Endothelial cell of umbilical vein (primary cell): ENCODE measurements at regions not wholly inside any gene's neighbourhood (a gene's known extent, or its start where the extent isn't known, plus 50 kb on each side); places are given as distances from the start of the nearest gene placed in this dataset.

Source experiments
- BruUV-seq: library from RNA; stranded (reverse); fragments of 400-500 nt; replicated peaks from 2 replicates; lab custom pipeline; 2021; lab: Mats Ljungman, UMichigan
- CTCF ChIA-PET: fragments of 300-600, 350-600 bp; sonication (Branson Sonifier 250); formaldehyde crosslinking; loops from one replicate; lab custom pipeline; 2021; ENCODE audit warnings: antibody characterized with exemption, inconsistent platforms; lab: Charles Lee
- POLR2A ChIA-PET: fragments of 300-600, 350-600 bp; sonication (Branson Sonifier 250); formaldehyde crosslinking; loops from one replicate; lab custom pipeline; 2021; ENCODE audit warnings: antibody characterized with exemption, inconsistent platforms; lab: Charles Lee
- DNase-seq: peaks from one replicate; pipeline ENCODE4 v3.0.0-alpha.2; 2011; ENCODE audit warnings: low read depth, low spot score
- FAIRE-seq: peaks from 2 replicates; lab custom pipeline; 2011; peaks lifted over from hg19 to GRCh38; lab: Jason Lieb, UNC
- H2AFZ ChIP-seq: 2 replicates; pipeline ENCODE4 v1.6.0; 2012; ENCODE audit warnings: low read depth, low read length, control low read depth, inconsistent platforms
- H3K27ac ChIP-seq: 2 replicates; pipeline ENCODE4 v1.5.1; 2011; ENCODE audit warnings: low read depth, mild to moderate bottlenecking, control low read depth, low read length, moderate library complexity; ENCODE audit not compliant: insufficient read depth
- H3K27me3 ChIP-seq, 2 experiments: 2 replicates each; pipeline versions ENCODE4 v1.6.0 to v1.6.1; 2011; ENCODE audit warnings: low read length in 2 of 2, mixed read lengths in 1 of 2; ENCODE audit not compliant: control insufficient read depth in 2 of 2, insufficient read depth in 2 of 2
- H3K36me3 ChIP-seq, 2 experiments: 2 replicates in 1 of 2; 3 replicates in 1 of 2; pipeline ENCODE4 v1.5.1; 2011; ENCODE audit warnings: low read length in 2 of 2, mild to moderate bottlenecking in 1 of 2, moderate library complexity in 1 of 2; ENCODE audit not compliant: control insufficient read depth in 2 of 2, insufficient read depth in 2 of 2; ENCODE audit errors: extremely low read depth in 1 of 2
- H3K4me1 ChIP-seq: 3 replicates; pipeline ENCODE4 v1.5.1; 2011; ENCODE audit warnings: mild to moderate bottlenecking, low read length; ENCODE audit not compliant: control insufficient read depth, insufficient read depth; ENCODE audit errors: extremely low read depth
- H3K4me2 ChIP-seq: 2 replicates; pipeline ENCODE4 v1.6.1; 2011; ENCODE audit warnings: low read length, control low read depth, mixed read lengths; ENCODE audit not compliant: insufficient read depth
- H3K4me3 ChIP-seq, 3 experiments: fragments of 200-600 bp in 1 of 3; sonication (generic), shearing (Covaris generic) in 1 of 3; replicated peaks in 1 of 3; 2 replicates each; pipeline ENCODE4 v1.5.1; 2011 to 2016; ENCODE audit warnings: control low read depth in 3 of 3, low read length in 3 of 3, mild to moderate bottlenecking in 2 of 3, inconsistent platforms in 1 of 3, low read depth in 1 of 3, moderate library complexity in 1 of 3; ENCODE audit not compliant: insufficient read depth in 1 of 3
- H3K79me2 ChIP-seq: 2 replicates; pipeline ENCODE4 v1.6.0; 2012; ENCODE audit warnings: low read length, inconsistent platforms; ENCODE audit not compliant: control insufficient read depth, insufficient read depth
- H3K9ac ChIP-seq: replicated peaks from 2 replicates; pipeline ENCODE3; 2011; ENCODE audit warnings: low read length, control low read depth; ENCODE audit not compliant: insufficient read depth; ENCODE audit errors: extremely low read depth
- H3K9me1 ChIP-seq: replicated peaks from 3 replicates; pipeline ENCODE4 v1.6.0; 2011; ENCODE audit warnings: mild to moderate bottlenecking, low read length; ENCODE audit not compliant: control insufficient read depth, insufficient read depth; ENCODE audit errors: extremely low read depth
- H3K9me3 ChIP-seq: replicated peaks from 2 replicates; pipeline ENCODE4 v1.5.1; 2012; ENCODE audit warnings: low read length, inconsistent platforms; ENCODE audit not compliant: control insufficient read depth, insufficient read depth
- H4K20me1 ChIP-seq: replicated peaks from 2 replicates; pipeline ENCODE3; 2011; ENCODE audit warnings: mild to moderate bottlenecking, low read length; ENCODE audit not compliant: control insufficient read depth, insufficient read depth; ENCODE audit errors: extremely low read depth
- FOS ChIP-seq: IDR thresholded peaks from 2 replicates; pipeline ENCODE4 v1.6.1; 2011; ENCODE audit warnings: mild to moderate bottlenecking, low read length, moderate library complexity, borderline replicate concordance; ENCODE audit not compliant: insufficient read depth
- GATA2 ChIP-seq: IDR thresholded peaks from 2 replicates; pipeline ENCODE4 v1.7.0; 2011; ENCODE audit warnings: low read depth, mild to moderate bottlenecking, moderate library complexity, mixed read lengths, low read length; ENCODE audit not compliant: insufficient read length, insufficient read depth
- JUN ChIP-seq: IDR thresholded peaks from 2 replicates; pipeline ENCODE4 v1.6.1; 2011; ENCODE audit warnings: borderline replicate concordance, low read depth; ENCODE audit not compliant: insufficient read length, insufficient read depth
- POLR2A ChIP-seq: IDR thresholded peaks from 2 replicates; pipeline ENCODE4 v1.6.1; 2012; ENCODE audit warnings: low read depth, mild to moderate bottlenecking, control low read depth, low read length
- dilution Hi-C: fragments of 300-500 bp; cut with MboI; formaldehyde crosslinking; loops from one replicate; pipeline ENCODE4 v1.15.0; 2019; ENCODE audit warnings: low sequenced_read_pairs; ENCODE audit not compliant: extremely low pct_ligation_motif_present
- intact Hi-C: fragments of 100-400 bp; cut with micrococcal nuclease; formaldehyde crosslinking; loops from one replicate; pipeline ENCODE4 v1.10.0; 2022
- TF ChIP-seq, protein P1 (sequence below): IDR thresholded peaks from 2 replicates; pipeline ENCODE4 v1.6.1; 2011; ENCODE audit not compliant: insufficient read depth, insufficient read length
- TF ChIP-seq, protein P2 (sequence below), 2 donors: IDR thresholded peaks; 1 replicate in 1 of 2; 2 replicates in 1 of 2; pipeline ENCODE4 v1.5.1; 2011; ENCODE audit warnings: low read length in 2 of 2, mild to moderate bottlenecking in 2 of 2, moderate library complexity in 2 of 2, control low read depth in 1 of 2, inconsistent platforms in 1 of 2, low read depth in 1 of 2; ENCODE audit not compliant: insufficient read depth in 1 of 2; ENCODE audit errors: extremely low read depth in 1 of 2

DNA sequence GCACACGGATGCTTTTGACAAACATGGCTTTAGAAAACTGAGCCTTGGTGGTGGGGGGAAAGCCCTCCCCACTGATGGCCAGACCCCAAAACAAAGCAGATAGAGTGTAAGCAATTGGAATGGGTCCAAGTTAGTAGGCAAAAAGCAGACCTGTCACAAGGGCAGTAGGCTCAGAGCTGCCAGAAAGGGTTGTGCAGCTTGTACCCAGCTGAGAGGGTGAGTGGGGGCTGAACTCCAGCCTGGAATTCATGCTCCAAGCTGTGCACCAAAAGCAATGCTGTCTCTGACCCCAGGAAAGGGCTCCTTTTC lies 101.1 kb upstream of the TEX13D start:
- Histone ChIP-seq H3K27me3 (no peaks in the 10 kb centered on the region), H3K9me3 (no peaks in the 10 kb centered on the region), H3K27ac (no peak overlapping the region), H3K9ac (no peak overlapping the region), H2AFZ (no peak overlapping the region), H3K36me3 (no peaks in the 10 kb centered on the region), H3K4me2 (no peak overlapping the region), H3K4me3 (no peak overlapping the region), H4K20me1 (no peaks in the 10 kb centered on the region), H3K9me1 (no peaks in the 10 kb centered on the region), H3K4me1 (no peaks in the 10 kb centered on the region), H3K79me2 (no peaks in the 10 kb centered on the region)
- no peak for TF ChIP-seq POLR2A
- no peak for TF ChIP-seq JUN
- TF ChIP-seq, protein P1, sequence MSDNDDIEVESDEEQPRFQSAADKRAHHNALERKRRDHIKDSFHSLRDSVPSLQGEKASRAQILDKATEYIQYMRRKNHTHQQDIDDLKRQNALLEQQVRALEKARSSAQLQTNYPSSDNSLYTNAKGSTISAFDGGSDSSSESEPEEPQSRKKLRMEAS: no peak
- TF ChIP-seq GATA2: no peak
- TF ChIP-seq, protein P2, sequence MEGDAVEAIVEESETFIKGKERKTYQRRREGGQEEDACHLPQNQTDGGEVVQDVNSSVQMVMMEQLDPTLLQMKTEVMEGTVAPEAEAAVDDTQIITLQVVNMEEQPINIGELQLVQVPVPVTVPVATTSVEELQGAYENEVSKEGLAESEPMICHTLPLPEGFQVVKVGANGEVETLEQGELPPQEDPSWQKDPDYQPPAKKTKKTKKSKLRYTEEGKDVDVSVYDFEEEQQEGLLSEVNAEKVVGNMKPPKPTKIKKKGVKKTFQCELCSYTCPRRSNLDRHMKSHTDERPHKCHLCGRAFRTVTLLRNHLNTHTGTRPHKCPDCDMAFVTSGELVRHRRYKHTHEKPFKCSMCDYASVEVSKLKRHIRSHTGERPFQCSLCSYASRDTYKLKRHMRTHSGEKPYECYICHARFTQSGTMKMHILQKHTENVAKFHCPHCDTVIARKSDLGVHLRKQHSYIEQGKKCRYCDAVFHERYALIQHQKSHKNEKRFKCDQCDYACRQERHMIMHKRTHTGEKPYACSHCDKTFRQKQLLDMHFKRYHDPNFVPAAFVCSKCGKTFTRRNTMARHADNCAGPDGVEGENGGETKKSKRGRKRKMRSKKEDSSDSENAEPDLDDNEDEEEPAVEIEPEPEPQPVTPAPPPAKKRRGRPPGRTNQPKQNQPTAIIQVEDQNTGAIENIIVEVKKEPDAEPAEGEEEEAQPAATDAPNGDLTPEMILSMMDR (IDR thresholded peaks at IDR 0.05; ENCODE audit: extremely low read depth in 1 of 2, insufficient read depth in 1 of 2, low read depth in 1 of 2, low read length in 2 of 2): no peak
- TF ChIP-seq FOS: no peak
- FAIRE-seq (no peak), DNase-seq (no peak)
- dilution Hi-C loops (no loop called here), intact Hi-C loops (no loop called here)
- no TSS peak for BruUV-seq
- CTCF ChIA-PET: no interaction called here
- POLR2A ChIA-PET: no interaction called here
